ENCODE measurements at regions not wholly inside any gene's neighbourhood (a gene's known extent, or its start where the extent isn't known, plus 50 kb on each side); places are given as distances from the start of the nearest gene placed in this dataset.

DNA sequence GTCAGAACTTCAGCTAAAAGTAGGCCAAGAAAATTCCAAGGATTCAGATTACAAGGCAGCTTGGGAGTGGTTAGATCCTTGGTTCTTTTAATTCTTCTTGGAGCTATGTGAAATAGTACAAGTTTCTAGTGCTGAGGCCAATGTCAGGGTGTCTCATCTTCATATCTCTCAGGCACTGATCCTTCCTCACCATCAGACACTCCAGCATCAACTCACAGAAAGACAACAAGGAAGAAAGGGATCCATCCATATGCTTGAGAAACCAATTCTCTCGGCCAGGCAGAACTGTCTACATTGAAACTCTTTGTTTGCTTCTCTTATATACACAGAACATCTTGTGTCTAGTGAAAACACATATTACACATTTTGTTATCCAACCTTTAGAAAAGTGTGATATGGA is 362.1 kb upstream of the CCNH start:
- no peak overlapping the region for H3K27ac ChIP-seq
- ChIA-PET CTCF (interaction anchor here (0.7 kb wide), 2 partner anchors 240 to 900 kb away, joined by 3 read pairs; no protein-coding TSS in a partner anchor), POLR2A (ENCODE audit: low non-redundant PET) (no interaction called here)
- no peak for DNase-seq (ENCODE audit: low spot score)
- TF ChIP-seq, protein P1, sequence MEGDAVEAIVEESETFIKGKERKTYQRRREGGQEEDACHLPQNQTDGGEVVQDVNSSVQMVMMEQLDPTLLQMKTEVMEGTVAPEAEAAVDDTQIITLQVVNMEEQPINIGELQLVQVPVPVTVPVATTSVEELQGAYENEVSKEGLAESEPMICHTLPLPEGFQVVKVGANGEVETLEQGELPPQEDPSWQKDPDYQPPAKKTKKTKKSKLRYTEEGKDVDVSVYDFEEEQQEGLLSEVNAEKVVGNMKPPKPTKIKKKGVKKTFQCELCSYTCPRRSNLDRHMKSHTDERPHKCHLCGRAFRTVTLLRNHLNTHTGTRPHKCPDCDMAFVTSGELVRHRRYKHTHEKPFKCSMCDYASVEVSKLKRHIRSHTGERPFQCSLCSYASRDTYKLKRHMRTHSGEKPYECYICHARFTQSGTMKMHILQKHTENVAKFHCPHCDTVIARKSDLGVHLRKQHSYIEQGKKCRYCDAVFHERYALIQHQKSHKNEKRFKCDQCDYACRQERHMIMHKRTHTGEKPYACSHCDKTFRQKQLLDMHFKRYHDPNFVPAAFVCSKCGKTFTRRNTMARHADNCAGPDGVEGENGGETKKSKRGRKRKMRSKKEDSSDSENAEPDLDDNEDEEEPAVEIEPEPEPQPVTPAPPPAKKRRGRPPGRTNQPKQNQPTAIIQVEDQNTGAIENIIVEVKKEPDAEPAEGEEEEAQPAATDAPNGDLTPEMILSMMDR (conservative IDR thresholded peaks at IDR 0.05; ENCODE audit: low read depth), result no peak

DNA sequence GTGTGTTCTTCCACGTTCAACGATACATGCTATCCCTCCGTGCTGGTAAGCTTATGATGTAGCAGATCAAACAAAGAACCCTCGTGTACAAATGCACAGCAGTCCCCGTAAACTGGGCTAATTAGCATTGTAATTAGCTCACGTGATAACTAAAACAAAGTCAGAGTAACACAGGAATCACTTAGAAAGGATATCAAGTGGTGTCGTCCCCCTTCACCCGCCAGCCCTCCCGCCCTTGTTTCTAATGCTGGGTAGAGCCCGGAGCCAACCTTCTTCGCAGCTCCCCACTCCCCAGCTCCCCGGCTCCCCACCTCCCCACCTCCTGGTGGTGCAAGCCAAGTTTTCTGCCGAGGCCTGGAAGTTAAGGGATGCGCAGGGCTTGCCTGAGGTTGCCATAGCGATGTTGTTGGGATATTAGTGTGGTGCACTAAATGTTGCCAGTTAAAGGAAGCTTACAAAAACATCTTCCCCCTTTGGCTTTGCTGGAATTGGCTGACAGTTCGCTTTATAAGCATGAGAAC is 357.9 kb upstream of the CCNH start:
- CTCF ChIA-PET, result interaction anchor here (0.6 kb wide), 1 partner anchor 10 kb away, joined by 3 read pairs; no protein-coding TSS in a partner anchor

DNA sequence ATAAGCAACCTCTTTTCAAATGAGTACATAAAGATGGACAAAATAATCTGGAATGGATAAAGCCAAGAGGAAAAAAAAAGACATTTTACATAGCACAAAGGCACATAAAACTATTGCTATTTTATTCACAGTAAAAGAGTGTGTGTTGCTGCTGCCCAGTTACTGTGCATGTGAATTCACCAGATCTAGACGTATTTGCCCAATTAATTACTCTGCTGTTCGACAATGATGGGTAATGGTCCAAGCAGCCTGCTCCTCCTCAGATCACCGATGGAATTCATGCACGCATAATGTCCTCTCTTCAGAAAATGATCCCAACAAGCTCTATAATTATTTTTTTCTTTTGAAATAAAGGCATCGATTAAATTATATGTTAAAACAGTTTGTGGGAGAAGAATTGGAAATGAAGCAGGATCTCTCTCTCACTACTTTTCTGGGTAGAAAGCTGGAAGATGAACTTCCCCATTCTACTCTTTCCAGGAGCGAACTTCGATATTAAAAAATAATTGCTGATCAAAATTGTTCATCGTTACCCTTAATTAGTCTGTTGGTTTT is 357.4 kb upstream of the CCNH start:
- DNase-seq (ENCODE audit: low spot score), result no peak
- ChIA-PET POLR2A (ENCODE audit: low non-redundant PET) (no interaction called here), CTCF (interaction anchor here (0.6 to 0.7 kb wide), 2 partner anchors 11 to 920 kb away, joined by 3 read pairs; no protein-coding TSS in a partner anchor)
- TF ChIP-seq, protein P1 (conservative IDR thresholded peaks at IDR 0.05; ENCODE audit: low read depth), result no peak
- H3K27ac ChIP-seq, result no peak overlapping the region

More for the DNA sequence above, 357.9 kb upstream of the CCNH start:
- TF ChIP-seq, protein P1 (conservative IDR thresholded peaks at IDR 0.05; ENCODE audit: low read depth), result no peak
- no peak for DNase-seq (ENCODE audit: low spot score)
- H3K27ac ChIP-seq, result no peak overlapping the region
- POLR2A ChIA-PET (ENCODE audit: low non-redundant PET), result no interaction called here

DNA sequence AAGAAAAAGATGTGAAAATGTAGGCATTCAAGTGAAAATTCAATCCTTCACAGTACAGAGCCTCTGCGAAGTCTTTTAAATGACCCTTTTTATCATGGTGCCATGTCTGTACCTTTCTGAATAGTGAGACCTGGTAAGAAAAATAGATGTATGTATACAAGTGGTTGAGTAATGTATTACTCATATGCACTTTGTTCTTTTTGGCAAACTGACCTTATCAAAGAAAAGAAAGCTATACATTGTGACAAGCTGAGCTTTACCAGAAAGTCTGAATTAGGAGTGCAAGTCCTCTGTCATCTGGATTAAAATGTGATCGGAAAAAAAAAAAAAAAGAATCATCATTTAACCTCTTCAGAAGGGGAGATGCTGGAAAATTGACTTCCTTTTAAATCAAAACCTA is 356.4 kb upstream of the CCNH start:
- POLR2A ChIA-PET (ENCODE audit: low non-redundant PET), result no interaction called here
- DNase-seq (ENCODE audit: low spot score), result peak; percentile 14
- CTCF ChIA-PET, result interaction anchor here (0.6 to 0.7 kb wide), 2 partner anchors 921 to 922 kb away, joined by 3 read pairs; no protein-coding TSS in a partner anchor
- no peak overlapping the region for H3K27ac ChIP-seq
- TF ChIP-seq, protein P1 (conservative IDR thresholded peaks at IDR 0.05; ENCODE audit: low read depth), result no peak

DNA sequence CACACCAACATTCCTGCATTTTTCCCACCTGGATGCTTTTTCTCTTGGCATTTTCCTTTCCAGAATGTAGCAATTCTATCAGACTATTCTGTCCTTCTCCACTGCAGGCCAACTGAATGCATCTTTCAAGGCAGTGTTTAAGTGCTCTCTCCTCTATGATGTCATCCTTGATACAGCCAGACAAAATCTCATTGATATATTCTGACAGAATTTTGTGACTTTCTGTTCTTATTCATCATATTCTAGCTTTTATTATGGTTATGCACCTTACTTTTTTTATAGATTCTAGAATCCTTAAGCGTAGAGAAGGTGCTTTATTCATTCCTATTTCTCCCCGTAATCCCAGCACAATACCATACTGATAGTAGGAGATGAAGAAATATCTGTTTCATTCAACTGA is 355.5 kb upstream of the CCNH start:
- ChIA-PET CTCF (no interaction called here), POLR2A (ENCODE audit: low non-redundant PET) (no interaction called here)
- TF ChIP-seq, protein P1 (conservative IDR thresholded peaks at IDR 0.05; ENCODE audit: low read depth), result no peak
- no peak for DNase-seq (ENCODE audit: low spot score)
- no peak overlapping the region for H3K27ac ChIP-seq

DNA sequence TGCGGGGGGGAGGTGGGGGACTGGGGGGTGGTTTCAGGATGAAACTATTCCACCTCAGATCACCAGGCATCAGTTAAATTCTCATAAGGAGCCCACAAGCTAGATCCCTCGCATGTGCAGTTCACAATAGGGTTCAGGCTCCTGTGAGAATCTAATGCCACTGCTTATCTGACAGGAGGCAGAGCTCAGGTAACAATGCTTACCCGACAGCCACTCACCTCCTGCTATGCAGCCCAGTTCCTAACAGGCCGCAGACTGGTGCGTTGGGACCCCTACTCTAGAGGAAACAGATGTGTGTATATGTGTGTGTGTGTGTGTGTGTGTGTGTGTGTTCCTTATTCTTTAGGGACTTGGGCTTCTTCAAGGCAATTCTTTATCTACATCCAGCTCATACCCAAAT is 352.3 kb upstream of the CCNH start:
- ChIA-PET POLR2A (ENCODE audit: low non-redundant PET) (no interaction called here), CTCF (no interaction called here)
- TF ChIP-seq, protein P1 (conservative IDR thresholded peaks at IDR 0.05; ENCODE audit: low read depth), result no peak
- no peak overlapping the region for H3K27ac ChIP-seq
- DNase-seq (ENCODE audit: low spot score), result no peak
